ENCODE measurements at regions not wholly inside any gene's neighbourhood (a gene's known extent, or its start where the extent isn't known, plus 50 kb on each side); places are given as distances from the start of the nearest gene placed in this dataset.

GRCh38 chr6:145012039-145012662 lies 723.2 kb downstream of the EPM2A start:
- no peak for TF ChIP-seq CTCF (conservative IDR thresholded peaks at IDR 0.05; ENCODE audit: low read depth, low read length)
- TF ChIP-seq EZH2 (IDR thresholded peaks at IDR 0.05; ENCODE audit: borderline replicate concordance, low read depth, low read length, poor library complexity, severe bottlenecking): no peak
